H1 (cell line): ENCODE measurements at regions not wholly inside any gene's neighbourhood (a gene's known extent, or its start where the extent isn't known, plus 50 kb on each side); places are given as distances from the start of the nearest gene placed in this dataset.

ENCODE experiments used
- TF ChIP-seq, protein P1 (sequence below), 3 experiments: IDR thresholded peaks; 1 replicate in 2 of 3; 2 replicates in 1 of 3; pipeline versions ENCODE4 v1.5.1 to v1.6.1; 2011; ENCODE audit warnings: low read length in 3 of 3, mild to moderate bottlenecking in 3 of 3, inconsistent platforms in 2 of 3, low read depth in 1 of 3, moderate library complexity in 1 of 3; ENCODE audit not compliant: insufficient read depth in 1 of 3; ENCODE audit errors: control extremely low read depth in 1 of 3

DNA sequence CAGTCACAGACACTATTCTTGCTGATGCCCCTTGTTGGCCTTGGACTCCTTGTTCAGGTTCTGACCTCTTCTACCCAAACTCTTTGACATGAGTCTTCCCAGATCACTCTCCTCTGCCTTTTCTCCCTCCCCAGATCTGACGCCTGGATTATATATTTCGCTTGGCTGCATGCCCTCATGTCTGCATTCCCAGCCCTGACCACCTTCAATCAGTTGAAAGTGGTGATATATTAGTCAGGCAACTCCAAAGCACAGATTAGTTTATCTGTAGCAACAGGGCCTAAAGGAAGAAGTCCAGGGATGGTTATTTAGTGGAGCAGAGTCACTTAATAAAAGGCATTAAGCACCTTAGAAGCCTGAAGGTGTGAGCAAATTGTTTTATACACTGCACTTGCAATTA lies 110.0 kb upstream of the GUCA2B start (continued):
- TF ChIP-seq, protein P1, sequence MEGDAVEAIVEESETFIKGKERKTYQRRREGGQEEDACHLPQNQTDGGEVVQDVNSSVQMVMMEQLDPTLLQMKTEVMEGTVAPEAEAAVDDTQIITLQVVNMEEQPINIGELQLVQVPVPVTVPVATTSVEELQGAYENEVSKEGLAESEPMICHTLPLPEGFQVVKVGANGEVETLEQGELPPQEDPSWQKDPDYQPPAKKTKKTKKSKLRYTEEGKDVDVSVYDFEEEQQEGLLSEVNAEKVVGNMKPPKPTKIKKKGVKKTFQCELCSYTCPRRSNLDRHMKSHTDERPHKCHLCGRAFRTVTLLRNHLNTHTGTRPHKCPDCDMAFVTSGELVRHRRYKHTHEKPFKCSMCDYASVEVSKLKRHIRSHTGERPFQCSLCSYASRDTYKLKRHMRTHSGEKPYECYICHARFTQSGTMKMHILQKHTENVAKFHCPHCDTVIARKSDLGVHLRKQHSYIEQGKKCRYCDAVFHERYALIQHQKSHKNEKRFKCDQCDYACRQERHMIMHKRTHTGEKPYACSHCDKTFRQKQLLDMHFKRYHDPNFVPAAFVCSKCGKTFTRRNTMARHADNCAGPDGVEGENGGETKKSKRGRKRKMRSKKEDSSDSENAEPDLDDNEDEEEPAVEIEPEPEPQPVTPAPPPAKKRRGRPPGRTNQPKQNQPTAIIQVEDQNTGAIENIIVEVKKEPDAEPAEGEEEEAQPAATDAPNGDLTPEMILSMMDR (IDR thresholded peaks at IDR 0.05; ENCODE audit: control extremely low read depth in 1 of 3, insufficient read depth in 1 of 3, low read depth in 1 of 3, low read length in 3 of 3) = no peak
